ENCODE measurements at regions not wholly inside any gene's neighbourhood (a gene's known extent, or its start where the extent isn't known, plus 50 kb on each side); places are given as distances from the start of the nearest gene placed in this dataset.

GRCh38 chr13:89565476-89566100 is 1781.9 kb upstream of the MIR17HG start:
- intact Hi-C loops (cut with micrococcal nuclease) = no loop called here

GRCh38 chr13:89567025-89567424 is 1780.5 kb upstream of the MIR17HG start:
- no peaks in the 10 kb centered on the region for H3K36me3 Mint-ChIP-seq (ENCODE audit: low read depth)
- no peaks in the 10 kb centered on the region for H3K27me3 Mint-ChIP-seq
- intact Hi-C loops (cut with micrococcal nuclease) = no loop called here
- no peak overlapping the region for H3K27ac Mint-ChIP-seq
- peaks cover 7% of the 10 kb centered on the region for H3K9me3 Mint-ChIP-seq
- ATAC-seq (ENCODE audit: low read depth) (no peak), DNase-seq (no peak)
- ChIA-PET CTCF (no interaction called here), POLR2A (no interaction called here)
- no peaks in the 10 kb centered on the region for H3K4me1 Mint-ChIP-seq
- no peak overlapping the region for H3K4me3 Mint-ChIP-seq
- TF ChIP-seq, protein P1, sequence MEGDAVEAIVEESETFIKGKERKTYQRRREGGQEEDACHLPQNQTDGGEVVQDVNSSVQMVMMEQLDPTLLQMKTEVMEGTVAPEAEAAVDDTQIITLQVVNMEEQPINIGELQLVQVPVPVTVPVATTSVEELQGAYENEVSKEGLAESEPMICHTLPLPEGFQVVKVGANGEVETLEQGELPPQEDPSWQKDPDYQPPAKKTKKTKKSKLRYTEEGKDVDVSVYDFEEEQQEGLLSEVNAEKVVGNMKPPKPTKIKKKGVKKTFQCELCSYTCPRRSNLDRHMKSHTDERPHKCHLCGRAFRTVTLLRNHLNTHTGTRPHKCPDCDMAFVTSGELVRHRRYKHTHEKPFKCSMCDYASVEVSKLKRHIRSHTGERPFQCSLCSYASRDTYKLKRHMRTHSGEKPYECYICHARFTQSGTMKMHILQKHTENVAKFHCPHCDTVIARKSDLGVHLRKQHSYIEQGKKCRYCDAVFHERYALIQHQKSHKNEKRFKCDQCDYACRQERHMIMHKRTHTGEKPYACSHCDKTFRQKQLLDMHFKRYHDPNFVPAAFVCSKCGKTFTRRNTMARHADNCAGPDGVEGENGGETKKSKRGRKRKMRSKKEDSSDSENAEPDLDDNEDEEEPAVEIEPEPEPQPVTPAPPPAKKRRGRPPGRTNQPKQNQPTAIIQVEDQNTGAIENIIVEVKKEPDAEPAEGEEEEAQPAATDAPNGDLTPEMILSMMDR (IDR thresholded peaks at IDR 0.05) = no peak

More at GRCh38 chr13:89565476-89566100, 1781.9 kb upstream of the MIR17HG start:
- TF ChIP-seq, protein P1 (IDR thresholded peaks at IDR 0.05) = no peak
- H3K27me3 Mint-ChIP-seq = no peaks in the 10 kb centered on the region
- no peak overlapping the region for H3K4me3 Mint-ChIP-seq
- ChIA-PET POLR2A (no interaction called here), CTCF (no interaction called here)
- ATAC-seq (ENCODE audit: low read depth) (no peak), DNase-seq (no peak)
- H3K4me1 Mint-ChIP-seq = no peaks in the 10 kb centered on the region
- no peak overlapping the region for H3K27ac Mint-ChIP-seq
- H3K36me3 Mint-ChIP-seq (ENCODE audit: low read depth) = no peaks in the 10 kb centered on the region
- H3K9me3 Mint-ChIP-seq = peaks cover 6% of the 10 kb centered on the region

GRCh38 chr13:89568276-89568675 is 1779.2 kb upstream of the MIR17HG start:
- Mint-ChIP-seq H3K4me1 (no peaks in the 10 kb centered on the region), H3K27me3 (no peaks in the 10 kb centered on the region), H3K36me3 (ENCODE audit: low read depth) (no peaks in the 10 kb centered on the region), H3K27ac (no peak overlapping the region), H3K4me3 (no peak overlapping the region), H3K9me3 (peaks cover 7% of the 10 kb centered on the region)
- ChIA-PET POLR2A (no interaction called here), CTCF (no interaction called here)
- no peak for DNase-seq
- intact Hi-C loops (cut with micrococcal nuclease) = no loop called here
- TF ChIP-seq, protein P1 (IDR thresholded peaks at IDR 0.05) = no peak
- ATAC-seq (ENCODE audit: low read depth) = no peak

DNA sequence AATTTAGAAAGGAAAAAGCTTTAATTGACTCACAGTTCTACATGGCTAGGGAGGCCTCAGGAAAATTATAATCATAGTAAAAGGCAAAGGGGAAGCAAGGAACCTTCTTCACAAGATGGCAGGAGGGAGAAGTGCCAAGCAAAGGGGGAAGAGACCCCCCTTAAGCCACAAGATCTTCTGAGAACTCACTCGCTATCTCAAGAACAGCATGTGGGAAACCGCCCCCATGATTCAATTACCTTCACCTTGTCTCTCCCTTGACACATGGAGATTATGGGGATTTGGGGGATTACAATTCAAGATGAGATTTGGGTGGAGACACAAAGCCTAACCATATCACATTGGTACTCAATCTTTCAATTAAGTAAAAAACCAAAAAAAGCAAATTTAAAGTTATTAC is 1778.7 kb upstream of the MIR17HG start:
- Mint-ChIP-seq H3K27ac (no peak overlapping the region), H3K4me3 (no peak overlapping the region), H3K9me3 (peaks cover 7% of the 10 kb centered on the region), H3K4me1 (no peaks in the 10 kb centered on the region), H3K27me3 (no peaks in the 10 kb centered on the region), H3K36me3 (ENCODE audit: low read depth) (no peaks in the 10 kb centered on the region)
- ATAC-seq (ENCODE audit: low read depth) (no peak), DNase-seq (no peak)
- intact Hi-C loops (cut with micrococcal nuclease) = no loop called here
- POLR2A ChIA-PET = no interaction called here
- CTCF ChIA-PET = no interaction called here
- TF ChIP-seq, protein P1 (IDR thresholded peaks at IDR 0.05) = no peak

GRCh38 chr13:89571676-89572075 is 1775.8 kb upstream of the MIR17HG start:
- Mint-ChIP-seq H3K27me3 (no peaks in the 10 kb centered on the region), H3K27ac (no peak overlapping the region), H3K4me3 (no peak overlapping the region), H3K9me3 (peaks cover 7% of the 10 kb centered on the region), H3K4me1 (no peaks in the 10 kb centered on the region), H3K36me3 (ENCODE audit: low read depth) (no peaks in the 10 kb centered on the region)
- ChIA-PET CTCF (no interaction called here), POLR2A (no interaction called here)
- no peak for DNase-seq
- intact Hi-C loops (cut with micrococcal nuclease) = no loop called here
- TF ChIP-seq, protein P1 (IDR thresholded peaks at IDR 0.05) = no peak
- ATAC-seq (ENCODE audit: low read depth) = no peak
